OCI-LY1 (cell line): ENCODE measurements at regions not wholly inside any gene's neighbourhood (a gene's known extent, or its start where the extent isn't known, plus 50 kb on each side); places are given as distances from the start of the nearest gene placed in this dataset.

Experiments used
- EZH2 ChIP-seq: fragments of 200-600 bp; sonication (generic), shearing (Covaris generic); IDR thresholded peaks from 2 replicates; pipeline ENCODE4 v1.8.0; 2017; ENCODE audit warnings: borderline replicate concordance, mixed run types, mild to moderate bottlenecking, antibody characterized with exemption, low read length, moderate library complexity, mixed read lengths
- TF ChIP-seq, protein P1 (sequence below): fragments of 200-600 bp; sonication (generic), shearing (Covaris generic); IDR thresholded peaks from 2 replicates; pipeline ENCODE4 v1.5.1; 2017; ENCODE audit warnings: mild to moderate bottlenecking, antibody characterized with exemption, low read length, moderate library complexity, mixed read lengths

DNA sequence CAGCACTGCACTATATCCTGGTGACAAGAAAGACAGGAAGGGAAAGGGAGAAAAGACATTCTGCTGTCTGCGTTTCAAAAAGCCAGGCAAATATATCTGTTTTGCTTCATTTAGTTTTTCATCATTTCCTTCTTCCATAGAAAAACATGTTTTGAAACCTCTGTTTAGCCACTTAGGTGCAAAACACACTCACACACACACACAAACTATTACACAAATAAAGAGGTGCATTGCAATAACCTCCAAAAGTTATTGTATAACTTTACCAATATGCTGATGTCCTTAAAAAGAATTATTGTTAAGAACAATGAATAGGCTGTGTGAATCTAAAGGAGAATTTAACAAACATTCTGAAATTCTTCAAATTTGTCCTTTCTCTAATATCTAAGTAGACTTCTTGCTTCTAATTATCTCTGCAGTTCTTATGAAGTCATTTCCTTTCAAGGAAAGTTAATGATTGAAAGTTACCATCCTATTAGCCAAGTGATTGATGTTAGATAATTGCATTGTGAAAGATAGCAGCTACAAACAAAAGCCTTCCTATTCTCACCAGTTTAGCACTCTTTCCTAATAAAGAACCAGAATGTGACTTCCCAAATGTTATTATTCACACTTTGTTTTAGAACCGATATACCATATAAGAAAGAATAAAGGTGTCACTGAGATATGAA lies 516.7 kb downstream of the KCNJ3 start:
- TF ChIP-seq, protein P1, sequence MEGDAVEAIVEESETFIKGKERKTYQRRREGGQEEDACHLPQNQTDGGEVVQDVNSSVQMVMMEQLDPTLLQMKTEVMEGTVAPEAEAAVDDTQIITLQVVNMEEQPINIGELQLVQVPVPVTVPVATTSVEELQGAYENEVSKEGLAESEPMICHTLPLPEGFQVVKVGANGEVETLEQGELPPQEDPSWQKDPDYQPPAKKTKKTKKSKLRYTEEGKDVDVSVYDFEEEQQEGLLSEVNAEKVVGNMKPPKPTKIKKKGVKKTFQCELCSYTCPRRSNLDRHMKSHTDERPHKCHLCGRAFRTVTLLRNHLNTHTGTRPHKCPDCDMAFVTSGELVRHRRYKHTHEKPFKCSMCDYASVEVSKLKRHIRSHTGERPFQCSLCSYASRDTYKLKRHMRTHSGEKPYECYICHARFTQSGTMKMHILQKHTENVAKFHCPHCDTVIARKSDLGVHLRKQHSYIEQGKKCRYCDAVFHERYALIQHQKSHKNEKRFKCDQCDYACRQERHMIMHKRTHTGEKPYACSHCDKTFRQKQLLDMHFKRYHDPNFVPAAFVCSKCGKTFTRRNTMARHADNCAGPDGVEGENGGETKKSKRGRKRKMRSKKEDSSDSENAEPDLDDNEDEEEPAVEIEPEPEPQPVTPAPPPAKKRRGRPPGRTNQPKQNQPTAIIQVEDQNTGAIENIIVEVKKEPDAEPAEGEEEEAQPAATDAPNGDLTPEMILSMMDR = no peak
- TF ChIP-seq EZH2 = no peak
